OCI-LY1 (cell line): ENCODE measurements at regions not wholly inside any gene's neighbourhood (a gene's known extent, or its start where the extent isn't known, plus 50 kb on each side); places are given as distances from the start of the nearest gene placed in this dataset.

Source experiments
- EZH2 ChIP-seq: fragments of 200-600 bp; sonication (generic), shearing (Covaris generic); IDR thresholded peaks from 2 replicates; pipeline ENCODE4 v1.8.0; 2017; ENCODE audit warnings: borderline replicate concordance, mixed run types, mild to moderate bottlenecking, antibody characterized with exemption, low read length, moderate library complexity, mixed read lengths
- TF ChIP-seq, protein P1 (sequence below): fragments of 200-600 bp; sonication (generic), shearing (Covaris generic); IDR thresholded peaks from 2 replicates; pipeline ENCODE4 v1.5.1; 2017; ENCODE audit warnings: mild to moderate bottlenecking, antibody characterized with exemption, low read length, moderate library complexity, mixed read lengths

DNA sequence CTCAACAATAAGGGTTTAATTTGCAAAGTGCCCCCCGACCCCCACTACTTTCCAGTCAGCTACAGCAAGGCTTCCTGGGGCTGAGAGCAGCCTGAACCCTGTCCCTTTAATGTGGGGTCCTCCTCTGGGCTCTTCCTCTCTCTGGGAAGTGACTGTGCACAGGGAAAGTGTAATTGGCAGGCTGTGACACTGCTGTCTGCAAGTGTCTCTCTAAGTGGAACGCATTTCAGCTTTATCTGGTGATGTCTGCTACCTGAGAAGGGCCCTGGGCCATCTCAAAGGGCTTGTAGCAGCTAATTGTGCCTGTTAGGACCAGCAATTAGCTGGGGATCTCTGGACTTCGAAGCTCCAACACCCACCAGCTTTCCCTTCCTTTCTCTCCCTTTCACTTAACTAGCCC lies 406.6 kb downstream of the TSHZ3 start:
- TF ChIP-seq EZH2: no peak
- TF ChIP-seq, protein P1, sequence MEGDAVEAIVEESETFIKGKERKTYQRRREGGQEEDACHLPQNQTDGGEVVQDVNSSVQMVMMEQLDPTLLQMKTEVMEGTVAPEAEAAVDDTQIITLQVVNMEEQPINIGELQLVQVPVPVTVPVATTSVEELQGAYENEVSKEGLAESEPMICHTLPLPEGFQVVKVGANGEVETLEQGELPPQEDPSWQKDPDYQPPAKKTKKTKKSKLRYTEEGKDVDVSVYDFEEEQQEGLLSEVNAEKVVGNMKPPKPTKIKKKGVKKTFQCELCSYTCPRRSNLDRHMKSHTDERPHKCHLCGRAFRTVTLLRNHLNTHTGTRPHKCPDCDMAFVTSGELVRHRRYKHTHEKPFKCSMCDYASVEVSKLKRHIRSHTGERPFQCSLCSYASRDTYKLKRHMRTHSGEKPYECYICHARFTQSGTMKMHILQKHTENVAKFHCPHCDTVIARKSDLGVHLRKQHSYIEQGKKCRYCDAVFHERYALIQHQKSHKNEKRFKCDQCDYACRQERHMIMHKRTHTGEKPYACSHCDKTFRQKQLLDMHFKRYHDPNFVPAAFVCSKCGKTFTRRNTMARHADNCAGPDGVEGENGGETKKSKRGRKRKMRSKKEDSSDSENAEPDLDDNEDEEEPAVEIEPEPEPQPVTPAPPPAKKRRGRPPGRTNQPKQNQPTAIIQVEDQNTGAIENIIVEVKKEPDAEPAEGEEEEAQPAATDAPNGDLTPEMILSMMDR: no peak
